B cell (primary cell): ENCODE measurements at regions not wholly inside any gene's neighbourhood (a gene's known extent, or its start where the extent isn't known, plus 50 kb on each side); places are given as distances from the start of the nearest gene placed in this dataset.
"Not testable (repeated sequence)": the region's sequence is repeated elsewhere in the genome, so short reads cannot be mapped to it uniquely, and the experiment has no call there.

Experiments used
- CTCF ChIP-seq: fragments of 200-600 bp; IDR thresholded peaks from one replicate; pipeline ENCODE4 v1.8.0; 2022; ENCODE audit warnings: antibody characterized with exemption, mild to moderate bottlenecking
- EZH2 ChIP-seq: IDR thresholded peaks from 2 replicates; pipeline ENCODE4 v1.6.1; 2012; ENCODE audit warnings: borderline replicate concordance, low read depth, mild to moderate bottlenecking, moderate library complexity, low read length; ENCODE audit not compliant: insufficient read depth, poor library complexity, severe bottlenecking

- TF ChIP-seq CTCF, EZH2: not testable (repeated sequence)
Measured at GRCh38 chr9:84526211-84526610, 143.3 kb upstream of the NTRK2 start.
